Stomach (tissue), 8 donors: ENCODE measurements at regions not wholly inside any gene's neighbourhood (a gene's known extent, or its start where the extent isn't known, plus 50 kb on each side); places are given as distances from the start of the nearest gene placed in this dataset.

Experiments
- DNase-seq, 2 donors: peaks; one replicate each; pipeline versions ENCODE4 v3.0.0 to v3.0.0-alpha.2; 2013 to 2019
- H3K27ac ChIP-seq, 5 donors: fragments of 200-600 bp in 4 of 5; sonication (generic) in 4 of 5; one replicate each; pipeline ENCODE4 v1.5.1; 2013 to 2019; ENCODE audit warnings: mild to moderate bottlenecking in 1 of 5, moderate library complexity in 1 of 5
- H3K27me3 ChIP-seq, 3 donors: fragments of 200-600 bp; sonication (generic); one replicate each; pipeline ENCODE4 v1.5.1; 2017 to 2019; ENCODE audit warnings: mixed run types in 1 of 3
- H3K36me3 ChIP-seq, 4 donors: fragments of 200-600 bp; sonication (generic); 1 replicate in 3 of 4; 2 replicates in 1 of 4; pipeline ENCODE4 v1.5.1; 2016 to 2019
- H3K4me1 ChIP-seq, 4 donors: fragments of 200-600 bp; sonication (generic); one replicate each; pipeline ENCODE4 v1.5.1; 2016 to 2019
- H3K4me3 ChIP-seq, 4 donors: fragments of 200-600 bp; sonication (generic) in 3 of 4; one replicate each; pipeline ENCODE4 v1.5.1; 2016 to 2019; ENCODE audit warnings: mild to moderate bottlenecking in 1 of 4
- H3K9me3 ChIP-seq, 4 donors: fragments of 200-600 bp; sonication (generic); one replicate each; pipeline ENCODE4 v1.5.1; 2016 to 2019
- CTCF ChIP-seq, 7 experiments: fragments of 450-650 bp in 4 of 7; fragments of 200-600 bp in 3 of 7; sonication (generic) in 3 of 7; IDR thresholded peaks; one replicate each; pipeline ENCODE4 v1.5.1; 2016 to 2019; ENCODE audit warnings: antibody characterized with exemption in 7 of 7, control low read depth in 2 of 7, mild to moderate bottlenecking in 1 of 7
- EP300 ChIP-seq: sonication (generic); formaldehyde crosslinking; IDR thresholded peaks from one replicate; pipeline ENCODE4 v1.6.1; 2017; ENCODE audit warnings: antibody characterized with exemption
- POLR2A ChIP-seq, 4 donors: fragments of 450-650 bp; IDR thresholded peaks; one replicate each; pipeline ENCODE4 v1.6.1; 2016; ENCODE audit warnings: antibody characterized with exemption in 4 of 4, control low read depth in 2 of 4, mild to moderate bottlenecking in 1 of 4, moderate library complexity in 1 of 4
- POLR2AphosphoS5 ChIP-seq, 3 donors: sonication (generic); formaldehyde crosslinking; IDR thresholded peaks; one replicate each; pipeline ENCODE4 v1.6.1; 2016; ENCODE audit warnings: antibody characterized with exemption in 3 of 3
- WGBS, 5 donors: extraction: QIAGEN DNeasy Blood & Tissue Kit in 3 of 5; methylation state at CpG; one replicate each; pipeline versions ENCODE4 v1.1.5 to v1.1.7; 2013 to 2018; 5-methylcytosine and 5-hydroxymethylcytosine counted together
- intact Hi-C: fragments of 100-400 bp; cut with DNase I; formaldehyde crosslinking; loops from one replicate; pipeline ENCODE4 v1.15.1; 2023; ENCODE audit warnings: low total_unique reads
- donor health status: healthy with polysubstance abuse.
- donor health status: Bipolar disorder and iron deficiency.
- donor health status: healthy.

GRCh38 chr4:24103434-24104157 lies 213.7 kb upstream of the PPARGC1A start:
- H3K9me3 ChIP-seq, result no peaks in the 10 kb centered on the region
- TF ChIP-seq EP300 (no peak), POLR2A (IDR thresholded peaks at IDR 0.05) (no peak), CTCF (IDR thresholded peaks at IDR 0.05) (no peak), POLR2AphosphoS5 (IDR thresholded peaks at IDR 0.05) (no peak)
- H3K27me3 ChIP-seq, result no peaks in the 10 kb centered on the region
- intact Hi-C loops, result no loop called here
- peaks cover 0 to 6% (median 2%) of the 10 kb centered on the region in 4 donors for H3K4me1 ChIP-seq
- WGBS, 5 donors, result 52 to 66% (median 59%) methylated on average over 15 of the region's 15 CpGs
- H3K27ac ChIP-seq, result peak overlapping the region in 2 of 5 donors; percentile 11 to 40
- H3K36me3 ChIP-seq, result no peaks in the 10 kb centered on the region
- DNase-seq, result peak in 1 of 2 donors; percentile 49
- no peak overlapping the region for H3K4me3 ChIP-seq

- TF ChIP-seq POLR2AphosphoS5 (IDR thresholded peaks at IDR 0.05), result no peak
- TF ChIP-seq CTCF (IDR thresholded peaks at IDR 0.05), result no peak
- TF ChIP-seq POLR2A (IDR thresholded peaks at IDR 0.05), result no peak
- TF ChIP-seq EP300, result no peak
- Histone ChIP-seq H3K9me3 (no peaks in the 10 kb centered on the region), H3K27me3 (no peaks in the 10 kb centered on the region), H3K4me1 (peaks cover 0 to 6% (median 2%) of the 10 kb centered on the region in 4 donors), H3K36me3 (no peaks in the 10 kb centered on the region), H3K4me3 (no peak overlapping the region), H3K27ac (no peak overlapping the region)
- 78 to 90% (median 84%) methylated on average over 4 of the region's 4 CpGs for WGBS, 5 donors
- intact Hi-C loops, result no loop called here
- DNase-seq, result no peak
These were observed 212.8 kb upstream of the PPARGC1A start for GRCh38 chr4:24102621-24103020.

- no peak for TF ChIP-seq EP300
- TF ChIP-seq POLR2AphosphoS5 (IDR thresholded peaks at IDR 0.05), result no peak
- no peaks in the 10 kb centered on the region for H3K4me1 ChIP-seq
- H3K9me3 ChIP-seq, result no peaks in the 10 kb centered on the region
- DNase-seq, result no peak
- no peaks in the 10 kb centered on the region for H3K27me3 ChIP-seq
- H3K36me3 ChIP-seq, result no peaks in the 10 kb centered on the region
- H3K27ac ChIP-seq, result no peak overlapping the region
- H3K4me3 ChIP-seq, result no peak overlapping the region
- intact Hi-C loops, result no loop called here
- WGBS, 5 donors, result 74 to 82% (median 80%) methylated on average over 2 of the region's 2 CpGs
These were observed 206.8 kb upstream of the PPARGC1A start for GRCh38 chr4:24096603-24097002.

- 64 to 74% (median 68%) methylated on average over 2 of the region's 2 CpGs for WGBS, 5 donors
- H3K27ac ChIP-seq, result no peak overlapping the region
These were observed 204.9 kb upstream of the PPARGC1A start for GRCh38 chr4:24094726-24095125.

More at GRCh38 chr4:24094726-24095125, 204.9 kb upstream of the PPARGC1A start:
- intact Hi-C loops, result no loop called here
- no peak overlapping the region for H3K4me3 ChIP-seq
- H3K4me1 ChIP-seq, result no peaks in the 10 kb centered on the region
- no peaks in the 10 kb centered on the region for H3K27me3 ChIP-seq
- no peaks in the 10 kb centered on the region for H3K36me3 ChIP-seq
- TF ChIP-seq CTCF (IDR thresholded peaks at IDR 0.05), result no peak
- TF ChIP-seq POLR2A (IDR thresholded peaks at IDR 0.05), result no peak
- H3K9me3 ChIP-seq, result no peaks in the 10 kb centered on the region
- no peak for DNase-seq
